LNCAP (cell line): ENCODE measurements at regions not wholly inside any gene's neighbourhood (a gene's known extent, or its start where the extent isn't known, plus 50 kb on each side); places are given as distances from the start of the nearest gene placed in this dataset.

Experiments
- TF ChIP-seq, protein P1 (sequence below): fragments of 450-650 bp; IDR thresholded peaks from 2 replicates; pipeline ENCODE4 v1.5.1; 2017; ENCODE audit warnings: mild to moderate bottlenecking

DNA sequence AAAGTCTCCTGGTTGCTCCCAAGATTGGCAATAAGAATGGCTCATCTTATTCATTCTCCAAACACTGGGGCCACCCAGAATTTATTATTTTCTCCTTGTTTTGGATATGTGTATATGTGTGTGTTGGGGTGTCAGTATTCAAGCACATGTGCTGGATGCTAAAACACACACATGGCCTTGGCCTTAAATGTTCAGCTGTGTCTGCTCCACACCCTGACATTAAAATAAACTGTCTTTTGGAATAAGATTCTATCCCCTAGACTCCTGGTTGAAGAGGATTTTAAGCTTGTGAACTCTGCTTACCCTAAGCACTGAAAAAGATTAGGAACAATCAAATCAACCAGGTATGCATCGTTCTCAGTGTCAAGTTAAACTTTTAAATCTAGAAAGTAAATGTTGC lies 382.9 kb upstream of the MCTP2 start:
- TF ChIP-seq, protein P1, sequence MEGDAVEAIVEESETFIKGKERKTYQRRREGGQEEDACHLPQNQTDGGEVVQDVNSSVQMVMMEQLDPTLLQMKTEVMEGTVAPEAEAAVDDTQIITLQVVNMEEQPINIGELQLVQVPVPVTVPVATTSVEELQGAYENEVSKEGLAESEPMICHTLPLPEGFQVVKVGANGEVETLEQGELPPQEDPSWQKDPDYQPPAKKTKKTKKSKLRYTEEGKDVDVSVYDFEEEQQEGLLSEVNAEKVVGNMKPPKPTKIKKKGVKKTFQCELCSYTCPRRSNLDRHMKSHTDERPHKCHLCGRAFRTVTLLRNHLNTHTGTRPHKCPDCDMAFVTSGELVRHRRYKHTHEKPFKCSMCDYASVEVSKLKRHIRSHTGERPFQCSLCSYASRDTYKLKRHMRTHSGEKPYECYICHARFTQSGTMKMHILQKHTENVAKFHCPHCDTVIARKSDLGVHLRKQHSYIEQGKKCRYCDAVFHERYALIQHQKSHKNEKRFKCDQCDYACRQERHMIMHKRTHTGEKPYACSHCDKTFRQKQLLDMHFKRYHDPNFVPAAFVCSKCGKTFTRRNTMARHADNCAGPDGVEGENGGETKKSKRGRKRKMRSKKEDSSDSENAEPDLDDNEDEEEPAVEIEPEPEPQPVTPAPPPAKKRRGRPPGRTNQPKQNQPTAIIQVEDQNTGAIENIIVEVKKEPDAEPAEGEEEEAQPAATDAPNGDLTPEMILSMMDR: no peak

DNA sequence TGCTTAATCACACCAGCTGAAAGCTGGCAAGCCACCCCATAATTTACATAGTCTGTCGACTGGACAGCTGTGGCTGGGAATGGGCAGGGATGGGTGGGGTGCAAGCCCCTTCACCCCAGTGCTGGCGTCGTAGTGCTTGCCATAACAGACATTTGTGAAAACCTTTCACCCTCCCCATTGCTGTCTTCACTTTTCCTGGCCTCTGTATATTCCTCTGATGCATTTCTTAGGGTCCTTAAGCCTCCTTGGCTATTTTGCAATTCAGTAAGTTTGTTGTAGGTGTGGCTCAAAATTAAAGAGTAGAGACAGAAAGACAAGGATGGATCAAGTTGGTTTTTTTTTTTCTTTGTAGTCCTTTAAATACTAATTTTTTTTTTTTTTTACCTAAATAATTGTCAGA lies 383.3 kb upstream of the MCTP2 start:
- TF ChIP-seq, protein P1: no peak

DNA sequence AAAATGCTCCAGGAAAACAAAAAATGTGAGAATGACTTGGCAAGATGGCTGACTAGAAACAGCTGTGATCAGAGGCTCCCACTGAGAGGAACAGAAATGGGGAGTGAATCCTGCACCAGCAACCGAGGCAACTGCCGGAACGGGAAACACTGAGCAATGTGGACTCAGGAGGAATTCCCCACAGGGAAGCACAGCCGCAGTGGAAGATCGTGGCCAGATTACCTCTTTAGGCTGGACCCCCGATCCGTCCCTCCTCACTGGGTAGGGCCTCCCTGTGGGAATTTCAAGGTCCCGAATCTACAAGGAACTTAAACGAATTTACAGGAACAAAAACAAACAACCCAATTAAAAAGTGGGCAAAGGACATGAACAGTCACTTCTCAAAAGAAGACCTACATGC lies 385.2 kb upstream of the MCTP2 start:
- TF ChIP-seq, protein P1: no peak

GRCh38 chr15:93837450-93837849 lies 393.9 kb upstream of the MCTP2 start:
- TF ChIP-seq, protein P1: no peak

DNA sequence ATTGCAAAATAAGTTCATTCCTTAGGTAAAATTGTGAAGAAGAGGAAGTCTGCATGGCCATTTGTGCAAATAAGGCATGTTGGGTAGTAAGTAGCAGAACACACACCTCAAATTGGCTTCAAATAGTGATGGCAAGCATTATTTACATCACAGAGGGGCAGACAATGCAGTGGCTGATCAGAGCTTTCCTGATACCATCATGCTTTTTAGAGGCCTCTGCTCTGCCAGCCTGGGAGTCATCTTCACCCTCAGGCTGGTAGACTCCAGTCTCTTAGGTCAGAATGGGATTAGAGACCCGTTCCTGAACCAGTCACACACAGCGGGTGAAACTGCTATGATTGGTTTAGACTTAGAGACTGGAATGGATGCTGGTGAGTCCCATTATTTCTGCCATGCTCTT lies 396.0 kb upstream of the MCTP2 start:
- TF ChIP-seq, protein P1: no peak

DNA sequence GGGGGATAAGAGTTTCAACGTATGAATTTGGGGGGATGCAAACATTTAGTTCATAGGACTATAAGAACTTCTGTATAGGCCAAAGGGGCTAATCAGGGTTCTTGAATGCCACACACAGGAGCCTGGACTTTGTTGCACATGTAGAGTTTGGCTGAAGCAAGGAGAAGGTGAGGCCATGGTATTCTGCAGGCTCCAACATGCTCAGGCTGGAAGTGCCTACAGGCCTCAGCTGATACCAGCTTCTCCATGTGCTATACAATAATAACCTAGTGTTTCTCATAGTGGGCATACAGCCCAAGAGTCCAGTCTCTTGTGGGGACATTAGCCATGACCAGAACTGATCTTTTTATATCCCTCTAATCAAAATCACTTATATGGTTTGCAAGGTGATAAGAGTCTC lies 399.7 kb upstream of the MCTP2 start:
- TF ChIP-seq, protein P1: no peak

DNA sequence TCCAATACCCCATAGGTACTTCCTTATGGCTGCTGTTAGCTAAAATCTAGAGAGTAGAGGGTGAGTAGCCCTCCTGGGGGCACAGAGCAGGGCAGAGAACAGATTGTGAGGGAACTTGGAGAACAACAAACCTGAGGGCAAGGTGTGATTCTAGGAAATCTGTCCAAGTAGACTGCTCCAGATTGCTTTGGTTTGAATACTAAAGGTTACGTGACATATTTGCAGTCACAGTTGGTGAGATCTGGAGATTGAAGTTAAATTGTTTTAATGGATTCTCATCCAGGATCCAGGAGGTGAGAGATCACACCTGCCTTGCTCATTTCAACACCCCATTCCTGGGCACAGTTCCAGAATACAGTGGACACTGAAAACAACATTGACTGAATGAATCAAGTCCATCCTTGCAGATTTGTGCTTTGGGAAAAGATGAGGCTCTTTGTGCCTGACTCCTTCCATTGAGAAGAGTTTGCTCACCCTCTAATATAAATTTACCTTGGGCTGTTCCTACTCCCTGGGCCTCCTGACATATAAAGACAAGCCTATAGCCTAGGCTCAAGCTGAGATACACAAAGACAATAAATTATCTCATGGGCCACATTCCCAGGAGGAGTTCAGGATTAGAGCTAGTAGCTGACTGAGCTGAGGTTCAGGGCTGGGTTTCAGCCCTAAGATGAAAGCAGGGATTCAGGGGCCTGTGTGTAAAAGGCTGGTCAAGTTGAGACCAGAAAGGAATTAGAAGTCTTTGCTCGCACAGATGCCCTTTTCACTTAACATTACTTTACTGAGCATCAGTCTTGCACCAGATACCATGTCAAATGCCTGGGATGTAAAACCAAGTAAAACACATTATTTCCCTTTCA lies 400.9 kb upstream of the MCTP2 start:
- TF ChIP-seq, protein P1: no peak
